ENCODE measurements at regions not wholly inside any gene's neighbourhood (a gene's known extent, or its start where the extent isn't known, plus 50 kb on each side); places are given as distances from the start of the nearest gene placed in this dataset.

DNA sequence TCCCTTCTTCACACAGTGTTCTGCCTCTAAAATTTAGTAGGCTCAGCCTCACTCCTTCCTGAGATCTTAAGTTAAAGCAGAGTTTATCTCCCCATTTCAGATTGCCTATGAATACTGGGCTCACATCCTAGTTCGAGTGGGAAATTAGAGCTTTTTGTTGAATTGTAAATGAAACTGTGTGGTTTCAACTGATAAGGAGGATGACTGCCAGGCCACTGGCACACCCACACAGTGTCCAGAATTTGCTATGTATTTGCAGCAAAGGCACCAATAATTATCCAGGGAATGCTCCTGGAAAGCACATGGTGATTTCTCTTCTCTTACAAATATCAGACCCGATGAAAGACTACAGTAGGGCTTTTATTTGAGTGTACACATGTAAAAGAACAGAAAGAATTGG, 308.1 kb upstream of the COL8A1 start:
- ATAC-seq, result peak in 1 of 8 donors; percentile 37
- H3K36me3 ChIP-seq, result no peaks in the 10 kb centered on the region
- no peak for DNase-seq
- H3K27me3 ChIP-seq, result no peaks in the 10 kb centered on the region
- intact Hi-C loops (cut with DNase I), result no loop called here
- TF ChIP-seq, protein P1, sequence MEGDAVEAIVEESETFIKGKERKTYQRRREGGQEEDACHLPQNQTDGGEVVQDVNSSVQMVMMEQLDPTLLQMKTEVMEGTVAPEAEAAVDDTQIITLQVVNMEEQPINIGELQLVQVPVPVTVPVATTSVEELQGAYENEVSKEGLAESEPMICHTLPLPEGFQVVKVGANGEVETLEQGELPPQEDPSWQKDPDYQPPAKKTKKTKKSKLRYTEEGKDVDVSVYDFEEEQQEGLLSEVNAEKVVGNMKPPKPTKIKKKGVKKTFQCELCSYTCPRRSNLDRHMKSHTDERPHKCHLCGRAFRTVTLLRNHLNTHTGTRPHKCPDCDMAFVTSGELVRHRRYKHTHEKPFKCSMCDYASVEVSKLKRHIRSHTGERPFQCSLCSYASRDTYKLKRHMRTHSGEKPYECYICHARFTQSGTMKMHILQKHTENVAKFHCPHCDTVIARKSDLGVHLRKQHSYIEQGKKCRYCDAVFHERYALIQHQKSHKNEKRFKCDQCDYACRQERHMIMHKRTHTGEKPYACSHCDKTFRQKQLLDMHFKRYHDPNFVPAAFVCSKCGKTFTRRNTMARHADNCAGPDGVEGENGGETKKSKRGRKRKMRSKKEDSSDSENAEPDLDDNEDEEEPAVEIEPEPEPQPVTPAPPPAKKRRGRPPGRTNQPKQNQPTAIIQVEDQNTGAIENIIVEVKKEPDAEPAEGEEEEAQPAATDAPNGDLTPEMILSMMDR (IDR thresholded peaks at IDR 0.05), result no peak
- 36 to 49% methylated on average over 2 of the region's 2 CpGs for WGBS, 2 donors
- no peak overlapping the region for H3K27ac ChIP-seq
- H3K4me3 ChIP-seq, result no peak overlapping the region
- no peaks in the 10 kb centered on the region for H3K4me1 ChIP-seq
- no peaks in the 10 kb centered on the region for H3K9me3 ChIP-seq

DNA sequence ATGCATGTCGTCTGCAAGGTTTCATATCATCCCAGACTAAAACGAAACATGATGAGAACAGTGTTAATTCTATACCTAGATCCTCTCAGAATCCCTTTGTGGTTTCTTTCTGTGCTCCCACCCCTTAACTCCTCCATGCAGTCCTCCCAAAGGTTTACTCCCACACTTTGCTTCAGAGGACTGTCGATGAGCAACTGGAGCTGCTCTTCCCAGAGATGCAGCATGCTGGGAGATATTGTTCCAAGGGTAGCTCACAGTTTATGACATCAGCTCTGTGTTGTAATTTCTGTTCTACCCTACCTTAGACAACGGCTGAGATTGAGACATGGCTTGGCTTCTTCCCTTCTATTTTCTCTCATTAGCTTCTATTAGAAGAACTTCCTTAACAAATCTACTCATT, 313.0 kb upstream of the COL8A1 start:
- peak in 1 of 8 donors; percentile 89 for ATAC-seq
- Histone ChIP-seq H3K27me3 (no peaks in the 10 kb centered on the region), H3K4me1 (no peaks in the 10 kb centered on the region), H3K9me3 (no peaks in the 10 kb centered on the region), H3K36me3 (no peaks in the 10 kb centered on the region), H3K4me3 (no peak overlapping the region), H3K27ac (no peak overlapping the region)
- TF ChIP-seq, protein P1 (IDR thresholded peaks at IDR 0.05), result no peak
- DNase-seq, result no peak
- 56 to 60% methylated on average over 4 of the region's 4 CpGs for WGBS, 2 donors
- intact Hi-C loops (cut with DNase I), result no loop called here

DNA sequence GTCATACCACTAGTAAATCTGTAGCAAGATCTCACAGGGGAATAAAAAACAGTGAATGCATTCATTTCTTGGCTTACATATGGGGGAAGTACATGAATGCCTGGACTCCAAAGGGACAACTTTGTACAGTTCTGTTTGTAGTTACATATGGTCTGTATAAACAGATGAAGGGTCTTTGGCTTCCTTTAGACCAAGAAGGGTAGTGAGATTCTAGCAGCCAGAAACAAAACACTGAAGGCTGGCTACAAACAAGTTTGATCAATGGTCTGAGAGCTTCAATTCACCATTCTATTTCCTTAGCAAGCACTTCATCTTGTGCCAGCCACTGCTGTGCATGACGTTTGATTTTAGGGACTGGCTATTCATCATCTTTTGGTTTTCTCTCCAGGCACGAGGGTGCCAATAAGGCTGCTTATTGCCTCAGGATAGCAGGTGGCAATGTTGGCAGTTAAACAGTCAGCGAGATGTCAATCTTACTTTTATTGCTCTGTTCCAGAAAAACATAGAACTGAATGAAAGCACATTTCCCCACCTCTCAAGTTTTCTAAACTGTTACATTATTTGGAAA, 313.7 kb upstream of the COL8A1 start:
- Histone ChIP-seq H3K4me3 (no peak overlapping the region), H3K36me3 (no peaks in the 10 kb centered on the region), H3K27me3 (no peaks in the 10 kb centered on the region), H3K27ac (no peak overlapping the region), H3K9me3 (no peaks in the 10 kb centered on the region), H3K4me1 (no peaks in the 10 kb centered on the region)
- intact Hi-C loops (cut with DNase I), result no loop called here
- TF ChIP-seq, protein P1 (IDR thresholded peaks at IDR 0.05), result no peak
- ATAC-seq (no peak), DNase-seq (no peak)
- 45 to 63% methylated on average over 3 of the region's 3 CpGs for WGBS, 2 donors

DNA sequence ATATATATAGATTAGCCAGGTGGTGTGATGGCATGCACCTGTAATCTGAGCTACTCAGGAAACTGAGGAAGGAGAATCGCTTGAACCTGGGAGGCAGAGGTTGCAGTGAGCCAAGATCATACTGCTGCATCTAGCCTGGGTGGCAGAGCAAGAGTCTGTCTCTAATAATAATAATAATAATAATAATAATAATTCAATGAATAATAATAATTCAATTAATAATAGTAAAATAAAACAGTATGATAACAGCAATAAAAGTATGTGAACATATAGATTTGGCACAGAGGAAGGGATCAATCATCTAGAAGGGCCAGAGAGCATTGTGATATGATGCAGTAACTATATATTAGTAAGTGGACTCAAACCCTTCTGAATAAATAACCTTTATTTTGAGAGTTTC, 314.5 kb upstream of the COL8A1 start:
- intact Hi-C loops (cut with DNase I), result no loop called here
- no peak for ATAC-seq
- H3K27me3 ChIP-seq, result no peaks in the 10 kb centered on the region
- H3K4me3 ChIP-seq, result no peak overlapping the region
- H3K9me3 ChIP-seq, result no peaks in the 10 kb centered on the region
- 91 to 92% methylated on average over 1 of the region's 1 CpG for WGBS, 2 donors
- TF ChIP-seq, protein P1 (IDR thresholded peaks at IDR 0.05), result no peak
- no peak overlapping the region for H3K27ac ChIP-seq
- no peaks in the 10 kb centered on the region for H3K36me3 ChIP-seq
- no peaks in the 10 kb centered on the region for H3K4me1 ChIP-seq
- no peak for DNase-seq

Data from heart right ventricle (tissue), 16 donors.